ENCODE measurements at regions not wholly inside any gene's neighbourhood (a gene's known extent, or its start where the extent isn't known, plus 50 kb on each side); places are given as distances from the start of the nearest gene placed in this dataset.

DNA sequence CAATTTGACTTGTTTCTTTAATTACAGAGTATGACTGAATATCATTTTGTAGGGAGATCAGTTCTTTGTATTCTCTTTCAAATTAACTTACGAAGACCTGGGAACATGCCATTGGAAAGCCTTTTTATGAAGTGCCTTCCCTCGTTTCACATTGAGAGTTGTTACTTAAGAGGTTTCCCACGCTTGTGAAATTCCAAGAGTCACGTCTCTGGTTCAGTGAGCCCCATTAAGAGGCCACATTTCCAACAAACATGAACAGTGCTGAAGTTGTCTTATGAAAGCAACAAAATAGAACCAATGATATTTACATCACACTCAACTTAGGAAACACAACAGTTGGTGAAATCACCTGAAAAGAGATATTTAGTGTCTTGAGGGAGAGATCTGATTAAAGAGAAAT is 334.1 kb downstream of the TOX3 start:
- no peak for ATAC-seq
- TF ChIP-seq CSDC2 (CRISPR knock-in tag; IDR thresholded peaks at IDR 0.05) (no peak), ZC3H10 (CRISPR knock-in tag; IDR thresholded peaks at IDR 0.05) (no peak), OSR1 (CRISPR knock-in tag; IDR thresholded peaks at IDR 0.05) (no peak), GLIS3 (CRISPR knock-in tag; IDR thresholded peaks at IDR 0.05) (no peak), TCF4 (CRISPR knock-in tag; IDR thresholded peaks at IDR 0.05; ENCODE audit: borderline replicate concordance) (no peak), BACH2 (CRISPR knock-in tag; IDR thresholded peaks at IDR 0.05; ENCODE audit: borderline replicate concordance) (no peak), ZFP3 (CRISPR knock-in tag; IDR thresholded peaks at IDR 0.05) (no peak), TSHZ2 (CRISPR knock-in tag; IDR thresholded peaks at IDR 0.05) (no peak), ZNF70 (CRISPR knock-in tag; IDR thresholded peaks at IDR 0.05) (no peak), POU6F1 (CRISPR knock-in tag; IDR thresholded peaks at IDR 0.05; ENCODE audit: borderline replicate concordance, low read depth) (no peak), ISL1 (CRISPR knock-in tag; IDR thresholded peaks at IDR 0.05) (no peak), ARNTL (CRISPR knock-in tag; IDR thresholded peaks at IDR 0.05; ENCODE audit: borderline replicate concordance, low read depth) (no peak), SNAI2 (CRISPR knock-in tag; IDR thresholded peaks at IDR 0.05) (no peak), CREB5 (CRISPR knock-in tag; IDR thresholded peaks at IDR 0.05; ENCODE audit: low read depth) (no peak), TOX (CRISPR knock-in tag; IDR thresholded peaks at IDR 0.05; ENCODE audit: borderline replicate concordance) (no peak), PATZ1 (CRISPR knock-in tag; IDR thresholded peaks at IDR 0.05; ENCODE audit: borderline replicate concordance) (no peak), PPARA (CRISPR knock-in tag; IDR thresholded peaks at IDR 0.05; ENCODE audit: borderline replicate concordance) (no peak), ESRRG (CRISPR knock-in tag; IDR thresholded peaks at IDR 0.05) (no peak), RARB (CRISPR knock-in tag; IDR thresholded peaks at IDR 0.05) (no peak)
- TF ChIP-seq, protein P1, sequence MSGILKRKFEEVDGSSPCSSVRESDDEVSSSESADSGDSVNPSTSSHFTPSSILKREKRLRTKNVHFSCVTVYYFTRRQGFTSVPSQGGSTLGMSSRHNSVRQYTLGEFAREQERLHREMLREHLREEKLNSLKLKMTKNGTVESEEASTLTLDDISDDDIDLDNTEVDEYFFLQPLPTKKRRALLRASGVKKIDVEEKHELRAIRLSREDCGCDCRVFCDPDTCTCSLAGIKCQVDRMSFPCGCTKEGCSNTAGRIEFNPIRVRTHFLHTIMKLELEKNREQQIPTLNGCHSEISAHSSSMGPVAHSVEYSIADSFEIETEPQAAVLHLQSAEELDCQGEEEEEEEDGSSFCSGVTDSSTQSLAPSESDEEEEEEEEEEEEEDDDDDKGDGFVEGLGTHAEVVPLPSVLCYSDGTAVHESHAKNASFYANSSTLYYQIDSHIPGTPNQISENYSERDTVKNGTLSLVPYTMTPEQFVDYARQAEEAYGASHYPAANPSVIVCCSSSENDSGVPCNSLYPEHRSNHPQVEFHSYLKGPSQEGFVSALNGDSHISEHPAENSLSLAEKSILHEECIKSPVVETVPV (CRISPR knock-in tag; IDR thresholded peaks at IDR 0.05), result no peak

DNA sequence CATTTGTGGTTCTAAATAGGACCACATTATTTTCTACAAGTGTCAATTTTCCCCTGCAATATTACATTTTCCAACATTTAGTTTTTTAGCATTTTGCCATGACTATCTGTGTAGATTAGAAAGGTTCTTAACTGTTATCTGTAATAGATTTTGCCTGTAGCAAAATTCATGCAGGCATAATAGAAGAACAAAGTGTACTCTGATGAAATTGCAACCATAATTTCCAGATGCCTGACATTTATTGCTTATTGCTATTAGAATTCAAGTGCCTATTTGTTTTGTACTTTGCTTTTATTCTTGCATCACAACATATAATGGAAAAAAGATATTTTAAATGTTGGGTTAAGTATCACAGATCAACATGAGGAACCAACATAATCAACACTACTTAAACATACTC is 337.7 kb downstream of the TOX3 start:
- no peak for ATAC-seq
- no peak for TF ChIP-seq BACH2 (CRISPR knock-in tag; IDR thresholded peaks at IDR 0.05; ENCODE audit: borderline replicate concordance)
- no peak for TF ChIP-seq ZNF8 (CRISPR knock-in tag; IDR thresholded peaks at IDR 0.05)
- no peak for TF ChIP-seq ZNF565 (CRISPR knock-in tag; conservative IDR thresholded peaks at IDR 0.05; ENCODE audit: low read depth)
- TF ChIP-seq CSDC2 (CRISPR knock-in tag; IDR thresholded peaks at IDR 0.05), result no peak
- no peak for TF ChIP-seq OSR1 (CRISPR knock-in tag; IDR thresholded peaks at IDR 0.05)
- no peak for TF ChIP-seq PATZ1 (CRISPR knock-in tag; IDR thresholded peaks at IDR 0.05; ENCODE audit: borderline replicate concordance)
- TF ChIP-seq POU6F1 (CRISPR knock-in tag; IDR thresholded peaks at IDR 0.05; ENCODE audit: borderline replicate concordance, low read depth), result no peak
- no peak for TF ChIP-seq RARB (CRISPR knock-in tag; IDR thresholded peaks at IDR 0.05)
- no peak for TF ChIP-seq CREB5 (CRISPR knock-in tag; IDR thresholded peaks at IDR 0.05; ENCODE audit: low read depth)
- TF ChIP-seq ZNF70 (CRISPR knock-in tag; IDR thresholded peaks at IDR 0.05), result no peak
- TF ChIP-seq, protein P1 (CRISPR knock-in tag; IDR thresholded peaks at IDR 0.05), result no peak
- TF ChIP-seq ARNTL (CRISPR knock-in tag; IDR thresholded peaks at IDR 0.05; ENCODE audit: borderline replicate concordance, low read depth), result no peak
- no peak for TF ChIP-seq ISL1 (CRISPR knock-in tag; IDR thresholded peaks at IDR 0.05)
- no peak for TF ChIP-seq TCF4 (CRISPR knock-in tag; IDR thresholded peaks at IDR 0.05; ENCODE audit: borderline replicate concordance)
- no peak for TF ChIP-seq ZC3H10 (CRISPR knock-in tag; IDR thresholded peaks at IDR 0.05)
- TF ChIP-seq ESRRG (CRISPR knock-in tag; IDR thresholded peaks at IDR 0.05), result no peak
- TF ChIP-seq ZFP30 (CRISPR knock-in tag; IDR thresholded peaks at IDR 0.05), result no peak
- no peak for TF ChIP-seq ZFP3 (CRISPR knock-in tag; IDR thresholded peaks at IDR 0.05)
